Thymus (tissue), 11 donors: ENCODE measurements at regions not wholly inside any gene's neighbourhood (a gene's known extent, or its start where the extent isn't known, plus 50 kb on each side); places are given as distances from the start of the nearest gene placed in this dataset.

Source experiments
- DNase-seq, 9 donors: peaks; one replicate each; pipeline ENCODE4 v3.0.0-alpha.2; 2013; ENCODE audit warnings: low spot score in 9 of 9, low read depth in 6 of 9, missing footprints in 1 of 9
- H3K27ac ChIP-seq, 2 donors: one replicate each; pipeline ENCODE4 v1.5.1; 2013; ENCODE audit warnings: control low read depth in 1 of 2, low read depth in 1 of 2, low read length in 1 of 2, mild to moderate bottlenecking in 1 of 2, moderate library complexity in 1 of 2
- H3K27me3 ChIP-seq, 2 donors: one replicate each; pipeline ENCODE4 v1.5.1; 2013; ENCODE audit warnings: low read length in 1 of 2; ENCODE audit not compliant: control insufficient read depth in 2 of 2, insufficient read depth in 1 of 2
- H3K36me3 ChIP-seq, 2 donors: one replicate each; pipeline ENCODE4 v1.5.1; 2013; ENCODE audit warnings: low read length in 1 of 2, mild to moderate bottlenecking in 1 of 2, moderate library complexity in 1 of 2; ENCODE audit not compliant: control insufficient read depth in 2 of 2, insufficient read depth in 2 of 2
- H3K4me1 ChIP-seq, 2 donors: one replicate each; pipeline ENCODE4 v1.5.1; 2013; ENCODE audit warnings: low read length in 2 of 2; ENCODE audit not compliant: control insufficient read depth in 2 of 2, insufficient read depth in 2 of 2
- H3K4me3 ChIP-seq, 2 donors: one replicate each; pipeline ENCODE4 v1.5.1; 2013; ENCODE audit warnings: low read length in 2 of 2, control low read depth in 1 of 2, mild to moderate bottlenecking in 1 of 2
- H3K9me3 ChIP-seq, 2 donors: one replicate each; pipeline ENCODE4 v1.5.1; 2013; ENCODE audit warnings: low read length in 1 of 2, mild to moderate bottlenecking in 1 of 2; ENCODE audit not compliant: control insufficient read depth in 2 of 2, insufficient read depth in 1 of 2
- WGBS: extraction: QIAGEN DNeasy Blood & Tissue Kit; methylation state at CpG from one replicate; pipeline ENCODE4 v1.1.7; 2013; 5-methylcytosine and 5-hydroxymethylcytosine counted together
- donor health status: healthy.

- Histone ChIP-seq H3K36me3 (no peaks in the 10 kb centered on the region), H3K9me3 (no peaks in the 10 kb centered on the region), H3K27ac (peak overlapping the region in 1 of 2 donors; percentile 51), H3K4me3 (no peak overlapping the region), H3K4me1 (no peaks in the 10 kb centered on the region), H3K27me3 (no peaks in the 10 kb centered on the region)
- WGBS = 89% methylated on average over 8 of the region's 8 CpGs
- no peak for DNase-seq
Measured at GRCh38 chr10:62907470-62908212, 91.5 kb upstream of the EGR2 start.

- Histone ChIP-seq H3K27me3 (no peaks in the 10 kb centered on the region), H3K9me3 (no peaks in the 10 kb centered on the region), H3K4me1 (no peaks in the 10 kb centered on the region), H3K4me3 (no peak overlapping the region), H3K27ac (no peak overlapping the region), H3K36me3 (no peaks in the 10 kb centered on the region)
- WGBS = 83% methylated on average over 5 of the region's 5 CpGs
- DNase-seq = no peak
Measured at GRCh38 chr10:62904281-62904875, 88.2 kb upstream of the EGR2 start.

- no peaks in the 10 kb centered on the region for H3K9me3 ChIP-seq
- 100% methylated on average over 1 of the region's 1 CpG for WGBS
- H3K36me3 ChIP-seq = no peaks in the 10 kb centered on the region
- no peak overlapping the region for H3K4me3 ChIP-seq
- no peaks in the 10 kb centered on the region for H3K27me3 ChIP-seq
- DNase-seq = no peak
- H3K4me1 ChIP-seq = no peaks in the 10 kb centered on the region
- no peak overlapping the region for H3K27ac ChIP-seq
Measured at GRCh38 chr10:62903828-62904227, 87.7 kb upstream of the EGR2 start.

- 95% methylated on average over 4 of the region's 4 CpGs for WGBS
- H3K27ac ChIP-seq = no peak overlapping the region
- H3K4me1 ChIP-seq = no peaks in the 10 kb centered on the region
- DNase-seq = no peak
- H3K4me3 ChIP-seq = no peak overlapping the region
- no peaks in the 10 kb centered on the region for H3K27me3 ChIP-seq
- H3K36me3 ChIP-seq = no peaks in the 10 kb centered on the region
- no peaks in the 10 kb centered on the region for H3K9me3 ChIP-seq
Measured at GRCh38 chr10:62900829-62901571, 84.8 kb upstream of the EGR2 start.

GRCh38 chr10:62899311-62899710 lies 83.1 kb upstream of the EGR2 start:
- no peak for DNase-seq
- WGBS = 92% methylated on average over 3 of the region's 3 CpGs
- H3K36me3 ChIP-seq = no peaks in the 10 kb centered on the region
- H3K4me3 ChIP-seq = no peak overlapping the region
- H3K9me3 ChIP-seq = no peaks in the 10 kb centered on the region
- H3K27ac ChIP-seq = no peak overlapping the region
- H3K27me3 ChIP-seq = no peaks in the 10 kb centered on the region
- no peaks in the 10 kb centered on the region for H3K4me1 ChIP-seq

- H3K27me3 ChIP-seq = no peaks in the 10 kb centered on the region
- H3K9me3 ChIP-seq = no peaks in the 10 kb centered on the region
- no peaks in the 10 kb centered on the region for H3K36me3 ChIP-seq
- no peak for DNase-seq
- H3K4me1 ChIP-seq = no peaks in the 10 kb centered on the region
- 95% methylated on average over 4 of the region's 4 CpGs for WGBS
- H3K4me3 ChIP-seq = no peak overlapping the region
- H3K27ac ChIP-seq = no peak overlapping the region
Measured at GRCh38 chr10:62895063-62895462, 78.9 kb upstream of the EGR2 start.

GRCh38 chr10:62894156-62894555 lies 78.0 kb upstream of the EGR2 start:
- H3K4me1 ChIP-seq = no peaks in the 10 kb centered on the region
- no peak overlapping the region for H3K27ac ChIP-seq
- DNase-seq = no peak
- WGBS = 95% methylated on average over 3 of the region's 3 CpGs
- no peaks in the 10 kb centered on the region for H3K36me3 ChIP-seq
- H3K9me3 ChIP-seq = no peaks in the 10 kb centered on the region
- no peak overlapping the region for H3K4me3 ChIP-seq
- no peaks in the 10 kb centered on the region for H3K27me3 ChIP-seq

GRCh38 chr10:62893036-62893435 lies 76.9 kb upstream of the EGR2 start:
- 94% methylated on average over 1 of the region's 1 CpG for WGBS
- Histone ChIP-seq H3K27ac (no peak overlapping the region), H3K9me3 (no peaks in the 10 kb centered on the region), H3K4me1 (no peaks in the 10 kb centered on the region), H3K4me3 (no peak overlapping the region), H3K27me3 (no peaks in the 10 kb centered on the region), H3K36me3 (no peaks in the 10 kb centered on the region)
- no peak for DNase-seq

GRCh38 chr10:62890395-62890794 lies 74.2 kb upstream of the EGR2 start:
- Histone ChIP-seq H3K9me3 (no peaks in the 10 kb centered on the region), H3K27me3 (no peaks in the 10 kb centered on the region), H3K4me1 (no peaks in the 10 kb centered on the region), H3K4me3 (no peak overlapping the region), H3K36me3 (no peaks in the 10 kb centered on the region), H3K27ac (no peak overlapping the region)
- no peak for DNase-seq
- 89% methylated on average over 2 of the region's 2 CpGs for WGBS
